Endothelial cell of umbilical vein (primary cell): ENCODE measurements at regions not wholly inside any gene's neighbourhood (a gene's known extent, or its start where the extent isn't known, plus 50 kb on each side); places are given as distances from the start of the nearest gene placed in this dataset.

ENCODE experiments used
- BruUV-seq: library from RNA; stranded (reverse); fragments of 400-500 nt; replicated peaks from 2 replicates; lab custom pipeline; 2021; lab: Mats Ljungman, UMichigan
- CTCF ChIA-PET: fragments of 300-600, 350-600 bp; sonication (Branson Sonifier 250); formaldehyde crosslinking; loops from one replicate; lab custom pipeline; 2021; ENCODE audit warnings: antibody characterized with exemption, inconsistent platforms; lab: Charles Lee
- POLR2A ChIA-PET: fragments of 300-600, 350-600 bp; sonication (Branson Sonifier 250); formaldehyde crosslinking; loops from one replicate; lab custom pipeline; 2021; ENCODE audit warnings: antibody characterized with exemption, inconsistent platforms; lab: Charles Lee
- DNase-seq: peaks from one replicate; pipeline ENCODE4 v3.0.0-alpha.2; 2011; ENCODE audit warnings: low read depth, low spot score
- FAIRE-seq: peaks from 2 replicates; lab custom pipeline; 2011; peaks lifted over from hg19 to GRCh38; lab: Jason Lieb, UNC
- H2AFZ ChIP-seq: 2 replicates; pipeline ENCODE4 v1.6.0; 2012; ENCODE audit warnings: low read depth, low read length, control low read depth, inconsistent platforms
- H3K27ac ChIP-seq: 2 replicates; pipeline ENCODE4 v1.5.1; 2011; ENCODE audit warnings: low read depth, mild to moderate bottlenecking, control low read depth, low read length, moderate library complexity; ENCODE audit not compliant: insufficient read depth
- H3K27me3 ChIP-seq, 2 experiments: 2 replicates each; pipeline versions ENCODE4 v1.6.0 to v1.6.1; 2011; ENCODE audit warnings: low read length in 2 of 2, mixed read lengths in 1 of 2; ENCODE audit not compliant: control insufficient read depth in 2 of 2, insufficient read depth in 2 of 2
- H3K36me3 ChIP-seq, 2 experiments: 2 replicates in 1 of 2; 3 replicates in 1 of 2; pipeline ENCODE4 v1.5.1; 2011; ENCODE audit warnings: low read length in 2 of 2, mild to moderate bottlenecking in 1 of 2, moderate library complexity in 1 of 2; ENCODE audit not compliant: control insufficient read depth in 2 of 2, insufficient read depth in 2 of 2; ENCODE audit errors: extremely low read depth in 1 of 2
- H3K4me1 ChIP-seq: 3 replicates; pipeline ENCODE4 v1.5.1; 2011; ENCODE audit warnings: mild to moderate bottlenecking, low read length; ENCODE audit not compliant: control insufficient read depth, insufficient read depth; ENCODE audit errors: extremely low read depth
- H3K4me2 ChIP-seq: 2 replicates; pipeline ENCODE4 v1.6.1; 2011; ENCODE audit warnings: low read length, control low read depth, mixed read lengths; ENCODE audit not compliant: insufficient read depth
- H3K4me3 ChIP-seq, 3 experiments: fragments of 200-600 bp in 1 of 3; sonication (generic), shearing (Covaris generic) in 1 of 3; replicated peaks in 1 of 3; 2 replicates each; pipeline ENCODE4 v1.5.1; 2011 to 2016; ENCODE audit warnings: control low read depth in 3 of 3, low read length in 3 of 3, mild to moderate bottlenecking in 2 of 3, inconsistent platforms in 1 of 3, low read depth in 1 of 3, moderate library complexity in 1 of 3; ENCODE audit not compliant: insufficient read depth in 1 of 3
- H3K79me2 ChIP-seq: 2 replicates; pipeline ENCODE4 v1.6.0; 2012; ENCODE audit warnings: low read length, inconsistent platforms; ENCODE audit not compliant: control insufficient read depth, insufficient read depth
- H3K9ac ChIP-seq: replicated peaks from 2 replicates; pipeline ENCODE3; 2011; ENCODE audit warnings: low read length, control low read depth; ENCODE audit not compliant: insufficient read depth; ENCODE audit errors: extremely low read depth
- H3K9me1 ChIP-seq: replicated peaks from 3 replicates; pipeline ENCODE4 v1.6.0; 2011; ENCODE audit warnings: mild to moderate bottlenecking, low read length; ENCODE audit not compliant: control insufficient read depth, insufficient read depth; ENCODE audit errors: extremely low read depth
- H3K9me3 ChIP-seq: replicated peaks from 2 replicates; pipeline ENCODE4 v1.5.1; 2012; ENCODE audit warnings: low read length, inconsistent platforms; ENCODE audit not compliant: control insufficient read depth, insufficient read depth
- H4K20me1 ChIP-seq: replicated peaks from 2 replicates; pipeline ENCODE3; 2011; ENCODE audit warnings: mild to moderate bottlenecking, low read length; ENCODE audit not compliant: control insufficient read depth, insufficient read depth; ENCODE audit errors: extremely low read depth
- CTCF ChIP-seq, 2 donors: IDR thresholded peaks; 1 replicate in 1 of 2; 2 replicates in 1 of 2; pipeline ENCODE4 v1.5.1; 2011; ENCODE audit warnings: low read length in 2 of 2, mild to moderate bottlenecking in 2 of 2, moderate library complexity in 2 of 2, control low read depth in 1 of 2, inconsistent platforms in 1 of 2, low read depth in 1 of 2; ENCODE audit not compliant: insufficient read depth in 1 of 2; ENCODE audit errors: extremely low read depth in 1 of 2
- EZH2 ChIP-seq: IDR thresholded peaks from 2 replicates; pipeline ENCODE4 v1.6.1; 2012; ENCODE audit warnings: borderline replicate concordance, low read depth, mild to moderate bottlenecking, moderate library complexity, low read length, inconsistent platforms; ENCODE audit not compliant: severe bottlenecking
- FOS ChIP-seq: IDR thresholded peaks from 2 replicates; pipeline ENCODE4 v1.6.1; 2011; ENCODE audit warnings: mild to moderate bottlenecking, low read length, moderate library complexity, borderline replicate concordance; ENCODE audit not compliant: insufficient read depth
- GATA2 ChIP-seq: IDR thresholded peaks from 2 replicates; pipeline ENCODE4 v1.7.0; 2011; ENCODE audit warnings: low read depth, mild to moderate bottlenecking, moderate library complexity, mixed read lengths, low read length; ENCODE audit not compliant: insufficient read length, insufficient read depth
- JUN ChIP-seq: IDR thresholded peaks from 2 replicates; pipeline ENCODE4 v1.6.1; 2011; ENCODE audit warnings: borderline replicate concordance, low read depth; ENCODE audit not compliant: insufficient read length, insufficient read depth
- MYC ChIP-seq: IDR thresholded peaks from one replicate; pipeline ENCODE4 v1.6.1; 2011; ENCODE audit warnings: mild to moderate bottlenecking, low read depth, low read length
- POLR2A ChIP-seq: IDR thresholded peaks from 2 replicates; pipeline ENCODE4 v1.6.1; 2012; ENCODE audit warnings: low read depth, mild to moderate bottlenecking, control low read depth, low read length
- POLR2AphosphoS5 ChIP-seq: IDR thresholded peaks from 2 replicates; pipeline ENCODE4 v1.6.1; 2012; ENCODE audit warnings: low read depth, mild to moderate bottlenecking, control low read depth, low read length, moderate library complexity; ENCODE audit not compliant: insufficient read depth
- dilution Hi-C: fragments of 300-500 bp; cut with MboI; formaldehyde crosslinking; loops from one replicate; pipeline ENCODE4 v1.15.0; 2019; ENCODE audit warnings: low sequenced_read_pairs; ENCODE audit not compliant: extremely low pct_ligation_motif_present
- intact Hi-C: fragments of 100-400 bp; cut with micrococcal nuclease; formaldehyde crosslinking; loops from one replicate; pipeline ENCODE4 v1.10.0; 2022
- TF ChIP-seq, protein P1 (sequence below): IDR thresholded peaks from 2 replicates; pipeline ENCODE4 v1.6.1; 2011; ENCODE audit not compliant: insufficient read depth, insufficient read length

DNA sequence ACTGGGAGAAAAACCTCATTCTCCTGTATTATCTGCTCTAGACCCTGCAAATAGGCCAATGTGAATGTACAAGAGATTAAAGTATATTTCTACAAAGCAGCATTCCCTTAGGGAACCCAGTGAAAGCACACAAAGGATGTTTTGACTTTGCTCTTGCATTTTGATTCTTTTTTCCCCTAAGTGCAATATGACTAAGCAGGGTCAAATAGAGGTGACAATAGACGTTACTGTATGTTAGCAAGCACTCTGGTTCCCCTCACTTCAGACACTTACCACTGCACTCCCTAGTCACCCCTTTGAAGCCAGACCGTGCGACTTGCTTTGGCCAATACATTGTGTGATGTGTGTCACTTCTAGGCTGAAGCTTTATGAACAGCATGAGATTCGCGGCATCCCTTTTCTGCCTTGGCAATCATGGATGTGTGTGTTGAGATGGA, 209.7 kb downstream of the RHOU start:
- no peak for FAIRE-seq
- intact Hi-C loops (no loop called here), dilution Hi-C loops (no loop called here)
- CTCF ChIA-PET, result no interaction called here
- DNase-seq, result peak; percentile 12
- Histone ChIP-seq H3K36me3 (no peaks in the 10 kb centered on the region), H4K20me1 (no peaks in the 10 kb centered on the region), H3K9me1 (no peaks in the 10 kb centered on the region), H3K4me2 (no peak overlapping the region), H3K4me3 (no peak overlapping the region), H3K4me1 (no peaks in the 10 kb centered on the region), H3K9ac (no peak overlapping the region), H2AFZ (no peak overlapping the region), H3K27ac (no peak overlapping the region), H3K9me3 (no peaks in the 10 kb centered on the region), H3K79me2 (no peaks in the 10 kb centered on the region), H3K27me3 (no peaks in the 10 kb centered on the region)
- TF ChIP-seq JUN (no peak), MYC (no peak), FOS (no peak), EZH2 (no peak), GATA2 (no peak), POLR2A (no peak), POLR2AphosphoS5 (no peak), CTCF (IDR thresholded peaks at IDR 0.05; ENCODE audit: extremely low read depth in 1 of 2, insufficient read depth in 1 of 2, low read depth in 1 of 2, low read length in 2 of 2) (no peak)
- TF ChIP-seq, protein P1, sequence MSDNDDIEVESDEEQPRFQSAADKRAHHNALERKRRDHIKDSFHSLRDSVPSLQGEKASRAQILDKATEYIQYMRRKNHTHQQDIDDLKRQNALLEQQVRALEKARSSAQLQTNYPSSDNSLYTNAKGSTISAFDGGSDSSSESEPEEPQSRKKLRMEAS, result no peak
- BruUV-seq, result no TSS peak
- POLR2A ChIA-PET, result no interaction called here
